Right lobe of liver (tissue), 4 donors: ENCODE measurements at regions not wholly inside any gene's neighbourhood (a gene's known extent, or its start where the extent isn't known, plus 50 kb on each side); places are given as distances from the start of the nearest gene placed in this dataset.

ENCODE experiments used
- POLR2A ChIP-seq: fragments of 450-650 bp; IDR thresholded peaks from one replicate; pipeline ENCODE4 v1.6.1; 2017; ENCODE audit warnings: antibody characterized with exemption, mild to moderate bottlenecking
- TF ChIP-seq, protein P1 (sequence below), 4 donors: fragments of 200-600 bp in 3 of 4; fragments of 450-650 bp in 1 of 4; IDR thresholded peaks; one replicate each; pipeline versions ENCODE4 v1.5.1 to v1.8.0; 2016 to 2022; ENCODE audit warnings: antibody characterized with exemption in 4 of 4, mild to moderate bottlenecking in 2 of 4
- donor health status: DM: no; HTN: no; CAD: no.
- donor health status: DM: no; HTN: no; CAD: no.
- donor health status: DM: no; HTN: yes; CAD: no.

DNA sequence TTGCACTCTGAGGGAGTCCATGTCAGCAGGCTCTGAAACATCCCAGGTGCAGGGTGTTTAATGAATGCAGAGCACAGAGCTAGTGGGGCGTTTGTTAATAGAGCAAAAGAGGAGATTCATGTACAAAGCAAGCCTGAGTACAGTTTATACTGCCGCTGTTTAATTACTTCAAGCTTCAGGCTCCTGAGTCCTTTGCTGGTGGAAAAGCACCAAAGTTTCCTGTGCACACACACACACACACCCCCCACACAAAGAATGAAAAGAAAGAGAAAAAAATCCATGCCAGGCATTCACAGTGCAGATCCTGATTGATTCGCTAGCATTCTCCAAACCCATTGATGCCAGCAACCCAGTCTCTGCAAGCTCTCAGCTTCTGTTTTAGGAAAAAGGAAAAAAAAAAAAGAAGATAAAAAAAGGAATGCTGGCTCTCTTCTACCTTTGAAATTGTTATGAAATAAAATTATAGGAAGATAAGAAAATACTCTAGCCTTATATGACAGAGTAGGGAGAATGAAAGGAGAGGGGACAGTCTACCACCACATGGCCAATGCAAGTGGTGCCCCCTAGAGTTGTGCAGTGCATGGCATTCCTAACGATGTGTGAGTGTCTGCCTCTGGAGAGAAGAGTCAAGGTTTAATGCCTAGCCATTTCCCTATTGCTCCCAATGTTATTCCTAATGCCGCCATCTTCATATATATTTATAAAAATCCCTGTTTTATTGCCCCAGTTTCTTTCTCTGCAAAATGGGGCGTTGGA, 216.5 kb downstream of the TMEM114 start:
- no peak for TF ChIP-seq POLR2A
- TF ChIP-seq, protein P1, sequence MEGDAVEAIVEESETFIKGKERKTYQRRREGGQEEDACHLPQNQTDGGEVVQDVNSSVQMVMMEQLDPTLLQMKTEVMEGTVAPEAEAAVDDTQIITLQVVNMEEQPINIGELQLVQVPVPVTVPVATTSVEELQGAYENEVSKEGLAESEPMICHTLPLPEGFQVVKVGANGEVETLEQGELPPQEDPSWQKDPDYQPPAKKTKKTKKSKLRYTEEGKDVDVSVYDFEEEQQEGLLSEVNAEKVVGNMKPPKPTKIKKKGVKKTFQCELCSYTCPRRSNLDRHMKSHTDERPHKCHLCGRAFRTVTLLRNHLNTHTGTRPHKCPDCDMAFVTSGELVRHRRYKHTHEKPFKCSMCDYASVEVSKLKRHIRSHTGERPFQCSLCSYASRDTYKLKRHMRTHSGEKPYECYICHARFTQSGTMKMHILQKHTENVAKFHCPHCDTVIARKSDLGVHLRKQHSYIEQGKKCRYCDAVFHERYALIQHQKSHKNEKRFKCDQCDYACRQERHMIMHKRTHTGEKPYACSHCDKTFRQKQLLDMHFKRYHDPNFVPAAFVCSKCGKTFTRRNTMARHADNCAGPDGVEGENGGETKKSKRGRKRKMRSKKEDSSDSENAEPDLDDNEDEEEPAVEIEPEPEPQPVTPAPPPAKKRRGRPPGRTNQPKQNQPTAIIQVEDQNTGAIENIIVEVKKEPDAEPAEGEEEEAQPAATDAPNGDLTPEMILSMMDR (IDR thresholded peaks at IDR 0.05) = no peak
